ENCODE measurements at regions not wholly inside any gene's neighbourhood (a gene's known extent, or its start where the extent isn't known, plus 50 kb on each side); places are given as distances from the start of the nearest gene placed in this dataset.
"Not testable (repeated sequence)": the region's sequence is repeated elsewhere in the genome, so short reads cannot be mapped to it uniquely, and the experiment has no call there.

DNA sequence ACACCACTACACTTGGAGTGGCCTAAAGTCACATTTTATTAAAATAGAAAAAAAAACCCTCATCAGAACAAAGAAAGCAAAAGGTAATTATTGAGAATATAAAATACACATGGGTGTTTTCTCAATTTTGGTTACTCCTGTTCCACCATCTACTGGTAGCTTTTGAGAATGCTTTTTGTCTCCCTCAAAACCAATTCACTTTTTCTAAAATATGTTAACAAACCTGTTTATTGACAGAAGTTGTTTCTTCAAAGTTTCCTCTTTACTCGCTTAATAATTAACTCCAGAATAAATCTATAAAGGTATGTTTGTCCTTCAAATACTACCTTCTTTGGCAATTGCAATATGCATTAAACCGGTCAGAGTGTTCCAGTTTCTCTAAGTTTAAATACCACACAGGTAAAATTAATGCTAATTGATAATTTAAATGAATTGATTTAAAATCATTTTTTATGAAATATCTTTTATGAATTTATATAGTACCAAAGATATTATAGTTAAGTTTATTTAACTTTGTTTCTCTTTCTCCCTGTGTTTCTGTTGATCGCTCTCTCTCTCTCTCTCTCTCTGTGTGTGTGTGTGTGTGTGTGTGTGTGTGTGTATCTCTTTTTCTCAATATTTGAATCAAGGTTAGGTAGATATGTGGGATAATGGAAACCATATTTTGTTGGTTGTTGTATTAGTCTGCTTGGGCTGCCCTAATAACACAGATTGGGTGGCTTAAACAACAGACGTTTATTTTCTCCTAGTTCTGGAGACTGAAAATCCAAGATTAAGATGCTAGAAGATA is 487.4 kb downstream of the PRDM9 start:
- DNase-seq, result peak; percentile 48 to 55

DNA sequence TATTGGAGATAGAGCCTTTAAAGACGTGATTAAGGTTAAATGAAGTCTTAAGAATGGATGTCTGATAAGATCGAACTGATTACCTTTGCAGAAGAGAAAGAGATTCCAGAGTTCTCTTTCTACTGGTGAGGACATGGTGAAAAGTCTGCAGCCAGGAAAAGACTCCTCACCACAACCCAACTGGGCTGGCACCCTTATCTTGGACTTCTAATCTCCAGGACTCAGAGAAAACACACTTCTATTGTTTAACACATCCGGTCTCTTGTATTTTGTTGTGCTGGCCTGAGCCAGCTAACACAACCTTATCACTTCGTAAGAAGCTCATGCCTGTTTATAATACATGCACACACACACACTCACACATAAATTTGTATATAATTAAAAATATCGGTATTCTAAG is 489.1 kb downstream of the PRDM9 start:
- DNase-seq, result no peak

DNA sequence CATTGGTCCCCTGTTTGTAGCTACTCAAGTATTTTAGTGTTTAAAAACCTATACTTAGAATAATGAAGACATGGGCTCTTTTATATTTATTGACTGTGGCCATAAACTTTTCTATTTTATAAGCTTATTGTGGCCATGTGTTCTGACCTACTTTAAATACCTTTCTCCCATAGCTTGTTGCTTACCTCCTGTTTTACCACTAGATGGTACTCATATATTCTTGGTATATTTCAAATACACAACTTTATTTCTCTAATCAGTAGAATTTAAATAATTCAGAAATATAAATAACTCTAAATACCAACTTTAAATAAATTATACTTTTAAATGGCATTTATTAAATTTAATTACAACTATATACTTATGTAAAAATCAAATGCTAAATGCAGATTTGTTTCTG is 498.0 kb downstream of the PRDM9 start:
- DNase-seq, result peak; percentile 25 to 49

DNA sequence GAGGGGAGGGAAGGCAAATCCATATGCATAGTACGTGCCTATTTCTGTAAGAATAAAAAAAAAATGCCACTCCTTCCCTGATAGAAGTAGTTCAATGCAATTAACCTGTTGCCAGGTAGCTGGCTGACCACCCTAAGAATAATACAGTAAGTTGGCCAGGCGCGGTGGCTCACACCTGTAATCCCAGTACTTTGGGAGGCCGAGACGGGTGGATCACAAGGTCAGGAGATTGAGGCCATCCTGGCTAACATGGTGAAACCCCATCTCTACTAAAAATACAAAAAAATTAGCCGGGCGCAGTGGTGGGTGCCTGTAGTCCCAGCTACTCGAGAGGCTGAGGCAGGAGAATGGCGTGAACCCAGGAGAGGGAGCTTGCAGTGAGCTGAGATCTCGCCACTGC is 510.3 kb downstream of the PRDM9 start:
- not testable (repeated sequence) for DNase-seq

DNA sequence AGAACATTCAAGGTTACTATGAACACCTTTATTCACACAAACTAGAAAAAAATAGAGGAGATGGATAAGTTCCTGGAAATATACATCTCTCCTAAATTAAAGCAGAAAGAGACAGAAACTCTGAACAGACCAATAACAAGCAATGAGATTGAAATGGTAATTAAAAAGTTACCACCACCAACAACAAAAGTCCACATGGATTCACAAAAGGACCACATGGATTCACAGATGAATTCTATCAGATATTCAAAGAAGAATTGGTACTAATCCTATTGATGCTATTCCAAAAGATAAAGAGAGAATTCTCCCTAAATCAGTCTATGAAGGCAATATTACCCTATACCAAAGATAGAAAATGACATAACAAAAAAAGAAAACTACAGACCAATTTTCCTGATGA is 518.9 kb downstream of the PRDM9 start:
- DNase-seq, result no peak

DNA sequence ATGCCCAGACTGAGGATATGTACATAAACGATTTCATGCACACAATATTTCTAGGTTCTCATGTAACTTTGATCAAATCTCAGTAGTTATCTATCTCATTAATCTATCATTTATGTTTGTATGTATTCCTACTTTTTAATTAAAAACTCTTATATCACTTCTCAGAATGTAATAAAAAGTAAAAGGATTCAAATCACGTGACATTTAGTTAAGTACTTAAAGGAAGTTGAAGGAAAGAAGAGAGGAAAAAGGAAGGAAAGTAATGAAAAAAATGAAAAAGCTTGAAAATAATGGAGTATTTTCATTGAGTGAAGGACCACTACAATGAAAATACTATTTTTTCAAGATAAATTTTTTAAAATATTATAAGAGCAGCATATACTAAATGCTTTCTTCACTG is 535.3 kb downstream of the PRDM9 start:
- no peak for DNase-seq

DNA sequence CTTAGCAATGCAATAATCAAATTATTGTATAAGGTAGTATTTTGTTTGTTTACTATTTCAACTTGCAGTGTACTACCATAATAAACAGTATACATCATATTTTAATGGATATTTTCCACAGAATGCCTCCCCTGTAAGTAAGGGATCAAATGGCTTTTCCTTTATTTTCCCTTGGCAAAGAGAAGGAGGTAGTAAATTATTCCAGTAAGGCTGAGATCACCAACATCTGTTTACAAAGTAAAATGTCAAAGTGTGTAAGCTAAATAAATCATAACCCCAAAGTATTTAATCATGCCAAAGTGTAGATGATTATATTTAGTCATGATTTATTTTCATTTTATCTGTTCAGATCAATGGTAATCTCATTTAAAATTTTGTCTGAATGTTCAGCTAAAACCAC is 537.6 kb downstream of the PRDM9 start:
- DNase-seq, result no peak

DNA sequence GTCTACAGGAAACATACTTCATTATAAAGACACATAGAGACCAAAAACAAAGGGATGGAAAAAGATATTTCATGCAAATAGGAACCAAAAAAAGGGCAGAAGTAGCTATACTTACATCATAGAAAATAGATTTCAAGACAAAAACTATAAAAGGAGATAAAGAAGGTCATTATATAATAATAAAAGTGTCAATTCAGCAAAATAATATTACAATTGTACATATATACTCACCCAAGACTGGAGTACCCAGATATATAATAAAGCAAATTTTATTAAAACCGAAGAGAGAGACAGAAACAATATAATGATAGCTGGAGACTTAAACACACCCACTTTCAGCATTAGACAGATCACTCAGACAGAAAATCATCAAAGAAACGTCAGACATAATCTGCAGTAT is 546.3 kb downstream of the PRDM9 start:
- DNase-seq, result no peak

DNA sequence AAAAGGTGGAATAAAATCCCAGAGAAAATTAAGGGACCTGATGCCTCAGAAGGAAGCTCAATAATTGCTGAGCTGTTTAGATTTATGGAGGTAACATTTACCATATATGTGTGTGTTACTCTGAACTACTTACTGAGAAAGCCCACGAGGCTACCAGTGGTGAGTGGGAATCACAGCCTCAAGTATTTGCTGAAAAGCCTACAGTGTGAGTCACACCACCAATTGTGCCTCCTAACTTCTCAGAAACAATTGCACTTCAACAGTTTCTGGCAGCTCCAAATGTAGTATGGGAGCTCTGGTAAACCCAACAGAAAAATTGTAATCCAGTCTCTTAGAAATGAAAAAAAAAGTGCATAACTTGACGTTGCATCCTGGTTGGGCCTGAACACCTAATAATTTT is 551.6 kb downstream of the PRDM9 start:
- DNase-seq, result no peak

DNA sequence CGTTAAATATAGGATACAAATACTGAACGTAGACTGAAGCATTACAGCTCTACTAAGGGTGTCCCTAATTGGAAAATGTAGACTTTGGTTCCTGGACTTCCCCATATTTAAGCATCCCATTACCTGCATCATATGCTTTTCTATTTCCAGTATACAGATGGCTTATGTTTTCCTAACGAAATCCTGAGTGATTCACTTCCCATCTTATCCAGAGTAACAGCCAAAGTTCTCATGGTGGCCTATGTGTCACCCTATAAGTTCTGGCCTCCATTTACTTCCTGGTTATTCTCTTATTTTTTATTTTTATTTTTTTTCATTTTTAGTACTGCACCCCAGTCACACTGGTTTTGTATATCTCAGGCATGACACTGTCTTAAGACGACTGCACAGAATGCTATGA is 552.3 kb downstream of the PRDM9 start:
- DNase-seq, result no peak

DNA sequence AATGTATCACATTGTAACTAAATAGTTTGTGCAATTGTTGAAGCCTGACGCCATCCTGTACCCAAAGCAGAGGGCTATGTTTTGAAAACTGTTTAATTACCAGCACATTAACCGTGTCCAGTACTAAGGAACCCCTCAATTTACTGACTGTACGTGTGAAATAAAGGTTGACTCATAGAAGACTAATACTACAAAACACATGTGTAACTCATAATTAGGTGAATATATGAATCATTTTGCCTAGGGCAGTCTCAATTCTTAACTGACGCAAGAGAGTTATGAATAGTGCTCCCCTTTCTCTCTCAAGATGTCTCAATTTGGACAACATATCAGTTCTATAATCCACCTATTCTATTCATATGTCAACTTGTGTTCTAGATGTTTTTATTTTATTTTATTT is 558.4 kb downstream of the PRDM9 start:
- no peak for DNase-seq

DNA sequence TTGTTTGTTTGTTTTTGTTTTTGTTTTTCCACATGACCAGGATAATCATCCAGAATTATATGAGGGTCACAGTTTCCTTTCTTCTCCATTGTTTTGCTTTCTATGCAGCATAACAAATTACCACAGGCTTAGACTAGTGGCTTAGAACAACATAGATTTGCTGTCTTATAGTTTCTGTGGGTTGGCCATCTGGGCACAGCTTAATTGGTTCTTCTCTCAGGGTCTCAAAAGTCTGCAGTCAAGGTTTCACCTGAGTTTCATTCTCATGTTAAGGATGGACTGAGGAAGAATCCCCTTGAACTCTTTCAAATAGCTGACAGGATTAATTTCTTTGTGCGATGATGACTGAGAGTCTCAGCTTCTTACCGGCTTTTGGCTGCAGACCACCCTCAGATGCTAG is 559.8 kb downstream of the PRDM9 start:
- no peak for DNase-seq

DNA sequence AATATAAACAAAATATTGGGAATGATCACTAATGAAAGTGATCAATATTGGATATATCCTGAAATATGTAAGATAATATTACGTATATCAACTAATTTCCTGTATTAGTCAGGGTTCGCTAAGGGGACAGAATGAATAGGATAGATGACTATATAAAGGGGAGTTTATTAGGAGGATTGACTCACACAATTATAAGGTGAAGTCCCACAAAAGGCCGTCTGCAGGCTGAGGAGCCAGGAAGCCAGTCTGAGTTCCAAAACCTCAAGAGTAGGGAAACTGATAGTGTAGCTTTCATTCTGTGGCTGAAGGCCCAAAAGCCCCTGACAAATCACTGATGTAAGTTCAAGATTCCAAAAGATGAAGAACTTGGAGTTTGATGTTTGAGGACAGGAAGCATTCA is 561.1 kb downstream of the PRDM9 start:
- DNase-seq, result no peak

DNA sequence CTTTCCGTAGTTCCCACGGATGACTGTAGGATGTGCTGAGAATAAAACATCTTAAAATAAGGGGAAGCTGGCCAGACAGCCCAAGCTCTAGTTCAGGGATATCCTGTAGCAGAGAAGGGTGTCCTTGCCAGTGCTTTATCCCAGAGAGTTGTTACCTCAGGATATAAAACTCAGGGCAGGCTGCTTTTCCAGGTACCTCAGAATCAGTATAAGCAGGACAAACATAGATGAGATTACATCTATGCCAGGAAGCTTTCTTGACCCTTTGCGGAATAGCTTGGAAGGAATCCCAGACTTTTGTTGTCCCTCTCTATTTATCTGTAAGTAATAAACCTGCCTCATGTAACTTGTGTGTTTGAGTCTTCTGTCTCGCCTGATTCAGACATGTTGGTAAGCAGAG is 565.7 kb downstream of the PRDM9 start:
- no peak for DNase-seq

DNA sequence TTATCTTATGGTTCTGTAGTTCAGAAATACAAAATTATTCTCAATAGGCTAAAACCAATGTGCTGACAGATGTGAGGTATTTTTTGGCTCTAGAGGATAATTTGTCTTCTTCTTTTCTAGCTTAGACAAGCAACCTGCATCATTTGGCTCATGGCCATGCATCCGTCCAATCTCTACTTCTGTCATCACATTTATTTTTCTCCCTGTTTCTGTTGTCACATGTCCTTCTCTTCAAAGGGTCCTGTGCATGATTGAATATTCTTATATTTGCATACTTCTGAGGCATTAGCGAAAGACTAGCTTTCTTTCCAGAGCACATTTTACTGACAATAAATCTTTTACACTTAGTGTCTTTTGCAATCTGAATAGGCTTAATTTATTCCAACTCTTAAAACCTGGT is 564.7 kb downstream of the CDH10 start:
- no peak for DNase-seq

DNA sequence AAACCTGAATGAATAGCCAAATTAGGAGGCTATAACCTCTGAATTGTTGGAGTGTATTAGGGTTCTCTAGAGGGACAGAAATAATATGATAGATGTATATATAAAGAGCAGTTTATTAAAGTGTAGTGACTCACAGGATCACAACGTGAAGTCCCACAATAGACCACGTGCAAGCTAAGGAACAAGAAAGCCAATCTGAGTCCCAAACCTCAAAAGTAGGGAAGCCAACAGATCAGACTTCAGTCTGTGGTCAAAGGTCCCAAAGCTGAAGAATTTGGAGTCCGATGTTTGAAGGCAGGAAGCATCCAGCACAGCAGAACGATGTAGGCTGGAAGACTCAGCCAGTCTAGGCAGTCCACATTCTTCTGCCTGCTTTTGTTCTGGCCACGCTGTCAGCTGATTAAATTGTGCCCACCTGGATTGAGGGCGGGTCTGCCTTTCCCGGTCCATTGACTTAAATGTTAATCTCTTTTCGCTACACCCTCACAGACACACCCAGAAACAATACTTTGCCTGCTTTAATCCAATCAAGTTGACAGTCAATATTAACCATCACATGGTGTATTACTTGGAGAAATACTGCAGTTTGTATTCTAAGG is 550.6 kb downstream of the CDH10 start:
- no peak for DNase-seq

DNA sequence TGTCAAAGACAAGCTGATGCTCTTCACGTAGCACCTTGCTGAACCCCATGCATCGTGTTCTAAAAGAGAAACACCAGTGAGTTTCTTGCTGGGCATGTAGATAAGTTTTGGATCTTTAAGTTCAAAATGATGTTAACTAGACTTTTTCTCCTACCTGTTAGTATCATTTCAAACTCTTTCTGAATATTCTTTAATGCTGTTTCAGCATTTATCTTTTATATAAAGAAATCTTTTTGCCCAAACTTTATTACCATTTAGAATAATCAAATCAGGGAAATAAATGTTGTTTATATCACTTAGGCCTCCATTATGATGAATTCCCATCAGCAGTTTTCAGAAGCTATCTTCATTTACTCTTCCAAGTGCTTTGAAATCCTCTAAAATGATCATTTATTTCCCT is 542.8 kb downstream of the CDH10 start:
- no peak for DNase-seq

DNA sequence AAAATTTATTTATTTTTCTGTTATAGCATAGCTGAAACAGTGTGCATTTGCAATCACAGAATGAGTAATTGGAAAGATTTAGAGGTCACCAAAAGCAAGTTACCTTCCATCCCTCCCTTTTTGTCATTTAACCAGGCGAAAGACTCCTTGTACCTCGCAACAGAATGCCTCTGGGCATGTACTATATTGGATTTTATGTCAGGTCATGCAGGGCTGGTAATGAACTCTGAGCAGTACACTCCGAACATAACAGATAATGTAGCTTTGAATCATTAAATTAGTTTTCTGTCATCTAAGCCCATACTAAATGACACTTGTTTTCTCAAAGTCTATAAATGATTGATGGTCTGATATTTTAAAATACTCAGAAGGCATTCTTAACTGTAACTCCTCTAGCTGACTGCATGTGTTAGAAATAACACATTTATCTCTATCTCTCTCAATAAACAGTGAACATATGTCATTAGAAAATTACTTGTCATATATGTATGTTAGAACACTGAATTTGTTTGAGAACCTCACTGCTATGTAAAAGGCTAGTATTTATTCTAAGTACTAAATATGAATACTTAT is 541.2 kb downstream of the CDH10 start:
- DNase-seq, result no peak

DNA sequence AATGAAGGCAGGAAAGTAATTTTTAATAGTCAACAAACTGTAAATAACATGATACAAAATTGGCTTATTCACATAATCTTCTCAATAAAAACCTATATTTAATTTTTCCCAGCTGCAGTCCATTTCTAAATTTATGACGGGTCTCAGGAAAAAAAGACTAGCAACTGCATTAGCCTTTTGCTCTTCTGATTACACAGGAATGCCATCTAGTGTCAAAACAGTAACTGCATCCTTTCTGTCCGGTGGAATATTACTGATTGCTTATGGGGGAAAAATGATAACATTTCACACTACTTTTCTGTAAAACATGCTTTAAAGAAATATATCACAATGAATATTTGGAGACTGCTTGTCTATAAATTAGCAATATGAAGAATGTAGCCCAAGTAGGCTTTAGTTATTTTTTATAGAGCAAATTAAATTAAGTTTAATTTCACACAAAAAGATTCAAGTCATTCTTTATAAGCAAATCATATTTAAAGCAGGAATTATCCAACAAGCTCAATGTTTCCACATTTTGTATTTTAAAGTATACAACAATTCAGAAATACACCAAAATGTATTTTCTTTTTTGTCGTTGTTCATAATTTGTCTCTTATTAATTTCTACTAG is 534.7 kb downstream of the CDH10 start:
- peak; percentile 63 to 79 for DNase-seq

DNA sequence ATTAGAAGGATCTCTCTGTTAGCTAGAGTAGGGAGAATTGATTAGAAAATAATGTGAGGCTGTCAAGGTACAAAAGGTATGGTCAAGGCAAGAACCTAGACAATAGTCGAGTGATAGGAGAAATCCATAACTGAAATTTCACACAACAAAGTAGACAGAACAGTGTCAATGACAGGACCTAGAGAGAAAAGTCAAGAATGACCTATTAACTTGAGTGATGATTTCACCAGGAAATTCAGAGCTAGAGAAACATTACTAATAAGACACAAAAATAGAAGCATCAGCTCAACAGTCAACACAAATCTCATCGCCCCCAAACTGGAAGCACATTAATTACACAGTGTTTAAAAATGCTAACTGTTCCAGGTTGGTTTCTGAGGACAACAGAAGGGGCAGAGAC is 532.4 kb downstream of the CDH10 start:
- DNase-seq, result no peak

DNA sequence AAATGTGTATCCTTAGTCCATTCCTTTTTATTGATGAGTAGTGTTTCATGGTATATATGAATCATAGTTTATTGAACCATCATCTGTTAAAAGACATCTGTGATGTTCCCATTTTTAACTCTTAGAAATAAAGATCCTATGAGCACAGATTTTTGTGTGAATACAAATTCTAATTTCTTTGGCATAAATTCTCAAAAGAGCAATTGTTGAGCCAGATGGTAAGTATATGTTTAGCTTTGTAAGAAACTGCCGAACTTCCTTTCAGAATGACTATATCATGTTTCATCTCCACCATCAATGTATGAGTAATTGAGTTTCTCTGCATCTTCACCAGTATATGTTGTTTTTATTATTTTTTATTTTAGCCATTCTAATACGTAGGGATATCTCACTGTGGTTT is 526.4 kb downstream of the CDH10 start:
- DNase-seq, result no peak

DNA sequence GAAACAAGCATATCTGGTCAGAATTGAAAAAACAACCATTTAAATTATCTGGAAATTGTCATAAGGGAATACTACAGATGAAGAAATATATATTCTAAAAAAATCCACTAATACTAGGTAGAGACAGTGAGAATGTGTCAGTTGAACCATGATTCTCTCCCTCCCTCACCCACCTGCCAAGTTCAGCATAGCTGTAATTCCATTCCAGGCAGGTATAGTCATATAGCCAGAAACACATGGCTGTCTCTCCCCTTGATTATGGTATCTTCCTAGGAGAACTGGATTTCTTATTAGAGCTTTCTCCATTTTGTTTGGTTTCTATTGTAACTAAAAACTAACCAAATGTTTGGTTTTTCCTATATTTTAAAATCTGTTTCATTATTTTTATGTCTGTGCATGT is 509.2 kb downstream of the CDH10 start:
- no peak for DNase-seq

DNA sequence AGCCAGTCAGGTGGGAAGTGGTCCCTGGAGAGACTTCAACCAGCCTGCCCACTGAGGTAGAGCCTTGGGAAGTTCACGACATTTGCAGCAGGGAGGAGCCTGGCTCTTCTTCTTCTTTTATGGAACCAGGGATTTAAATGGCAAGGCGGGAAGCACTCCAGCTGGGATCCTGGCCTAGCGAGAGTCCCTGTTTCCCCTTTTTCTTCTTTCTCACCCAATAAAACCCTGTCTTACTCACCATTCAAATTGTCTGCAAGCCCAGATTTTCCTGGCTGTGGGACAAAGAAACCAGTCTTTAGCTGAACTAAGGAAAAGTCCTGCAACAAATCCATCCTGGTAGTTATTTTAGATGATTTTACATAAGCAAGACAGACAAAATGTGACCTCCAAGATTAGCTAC is 503.7 kb downstream of the CDH10 start:
- no peak for DNase-seq

DNA sequence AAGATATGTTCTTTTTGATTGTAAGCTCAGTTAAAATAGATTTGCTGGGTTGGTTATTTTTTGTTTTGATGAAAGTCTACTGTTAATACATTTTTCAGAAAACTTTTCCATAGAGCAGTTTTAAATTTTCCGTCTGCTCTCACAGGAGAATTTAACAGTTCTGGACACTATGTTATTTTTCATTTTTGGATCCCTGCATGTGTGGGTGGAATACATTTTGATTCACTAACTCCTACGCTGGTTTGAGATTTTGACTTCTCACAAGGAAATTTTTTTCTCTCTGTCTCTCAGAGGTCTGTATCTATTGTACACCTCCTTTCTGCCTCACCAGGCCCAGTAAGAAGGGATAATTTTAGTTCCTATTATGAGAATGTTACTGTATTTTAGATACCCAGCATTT is 502.4 kb downstream of the CDH10 start:
- no peak for DNase-seq

Measured in Kasumi-1 (cell line).